GM18505 (cell line): ENCODE measurements at regions not wholly inside any gene's neighbourhood (a gene's known extent, or its start where the extent isn't known, plus 50 kb on each side); places are given as distances from the start of the nearest gene placed in this dataset.
"Not testable (repeated sequence)": the region's sequence is repeated elsewhere in the genome, so short reads cannot be mapped to it uniquely, and the experiment has no call there.

Experiments used
- ATAC-seq: cut with Tn5 transposase; IDR thresholded peaks from one replicate; pipeline ENCODE4 v1.9.1; 2021; ENCODE audit not compliant: unreplicated experiment
- POLR2A ChIP-seq: IDR thresholded peaks from 4 replicates; pipeline ENCODE4 v1.6.1; 2011; ENCODE audit warnings: borderline replicate concordance; ENCODE audit not compliant: insufficient read depth, insufficient read length; ENCODE audit errors: extremely low read depth

GRCh38 chr1:143672983-143673382 lies 298.8 kb downstream of the FAM72C start:
- no peak for ATAC-seq
- TF ChIP-seq POLR2A = no peak

- TF ChIP-seq POLR2A = no peak
- no peak for ATAC-seq
Measured at GRCh38 chr1:143667730-143668129, 304.1 kb downstream of the FAM72C start.

GRCh38 chr1:143666851-143667250 lies 304.9 kb downstream of the FAM72C start:
- no peak for TF ChIP-seq POLR2A
- ATAC-seq = no peak

GRCh38 chr1:143665606-143666005 lies 306.2 kb downstream of the FAM72C start:
- TF ChIP-seq POLR2A = no peak
- ATAC-seq = no peak

GRCh38 chr1:143663056-143663455 lies 308.7 kb downstream of the FAM72C start:
- ATAC-seq = not testable (repeated sequence)

- no peak for ATAC-seq
- no peak for TF ChIP-seq POLR2A
Measured at GRCh38 chr1:143661418-143662101, 310.2 kb downstream of the FAM72C start.

GRCh38 chr1:143660354-143660941 lies 311.3 kb downstream of the FAM72C start:
- no peak for ATAC-seq

GRCh38 chr1:143653429-143653802 lies 318.4 kb downstream of the FAM72C start:
- no peak for ATAC-seq
- no peak for TF ChIP-seq POLR2A

More at GRCh38 chr1:143660354-143660941, 311.3 kb downstream of the FAM72C start:
- TF ChIP-seq POLR2A = no peak

GRCh38 chr1:143652744-143653428 lies 318.9 kb downstream of the FAM72C start:
- no peak for TF ChIP-seq POLR2A
- no peak for ATAC-seq

- ATAC-seq = no peak
- no peak for TF ChIP-seq POLR2A
Measured at GRCh38 chr1:143652187-143652586, 319.6 kb downstream of the FAM72C start.

- no peak for ATAC-seq
- no peak for TF ChIP-seq POLR2A
Measured at GRCh38 chr1:143651350-143651992, 320.3 kb downstream of the FAM72C start.

- not testable (repeated sequence) for ATAC-seq
Measured at GRCh38 chr1:143644035-143644434, 327.8 kb downstream of the FAM72C start.

GRCh38 chr1:143643148-143643885 lies 328.5 kb downstream of the FAM72C start:
- ATAC-seq = no peak
- no peak for TF ChIP-seq POLR2A

GRCh38 chr1:143625886-143626285 lies 345.9 kb downstream of the FAM72C start:
- ATAC-seq = no peak
- TF ChIP-seq POLR2A = no peak

- no peak for TF ChIP-seq POLR2A
- ATAC-seq = no peak
Measured at GRCh38 chr1:143619851-143620250, 351.9 kb downstream of the FAM72C start.
